ENCODE measurements at regions not wholly inside any gene's neighbourhood (a gene's known extent, or its start where the extent isn't known, plus 50 kb on each side); places are given as distances from the start of the nearest gene placed in this dataset.

- ATAC-seq (ENCODE audit: insufficient read depth, low read depth): no peak
- Histone ChIP-seq H3K4me3 (ENCODE audit: low read depth in 1 of 2, low read length in 2 of 2) (no peak overlapping the region), H3K36me3 (ENCODE audit: insufficient read depth, low read length) (no peaks in the 10 kb centered on the region), H3K79me2 (ENCODE audit: insufficient read depth, low read length) (no peaks in the 10 kb centered on the region), H3K27me3 (ENCODE audit: insufficient read depth, low read length, poor library complexity) (peaks cover 7% of the 10 kb centered on the region), H4K20me1 (ENCODE audit: insufficient read depth, low read length) (no peaks in the 10 kb centered on the region), H3K9me3 (ENCODE audit: insufficient read depth, low read length, severe bottlenecking) (no peaks in the 10 kb centered on the region), H3K4me1 (ENCODE audit: insufficient read depth, low read length) (no peaks in the 10 kb centered on the region), H3K4me2 (ENCODE audit: insufficient read depth, low read length) (no peak overlapping the region), H3K27ac (ENCODE audit: low read length) (no peak overlapping the region), H3K9ac (ENCODE audit: low read depth, low read length) (no peak overlapping the region), H2AFZ (ENCODE audit: low read depth, low read length) (no peak overlapping the region)
- no peak for DNase-seq
- TF ChIP-seq, protein P1, sequence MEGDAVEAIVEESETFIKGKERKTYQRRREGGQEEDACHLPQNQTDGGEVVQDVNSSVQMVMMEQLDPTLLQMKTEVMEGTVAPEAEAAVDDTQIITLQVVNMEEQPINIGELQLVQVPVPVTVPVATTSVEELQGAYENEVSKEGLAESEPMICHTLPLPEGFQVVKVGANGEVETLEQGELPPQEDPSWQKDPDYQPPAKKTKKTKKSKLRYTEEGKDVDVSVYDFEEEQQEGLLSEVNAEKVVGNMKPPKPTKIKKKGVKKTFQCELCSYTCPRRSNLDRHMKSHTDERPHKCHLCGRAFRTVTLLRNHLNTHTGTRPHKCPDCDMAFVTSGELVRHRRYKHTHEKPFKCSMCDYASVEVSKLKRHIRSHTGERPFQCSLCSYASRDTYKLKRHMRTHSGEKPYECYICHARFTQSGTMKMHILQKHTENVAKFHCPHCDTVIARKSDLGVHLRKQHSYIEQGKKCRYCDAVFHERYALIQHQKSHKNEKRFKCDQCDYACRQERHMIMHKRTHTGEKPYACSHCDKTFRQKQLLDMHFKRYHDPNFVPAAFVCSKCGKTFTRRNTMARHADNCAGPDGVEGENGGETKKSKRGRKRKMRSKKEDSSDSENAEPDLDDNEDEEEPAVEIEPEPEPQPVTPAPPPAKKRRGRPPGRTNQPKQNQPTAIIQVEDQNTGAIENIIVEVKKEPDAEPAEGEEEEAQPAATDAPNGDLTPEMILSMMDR (IDR thresholded peaks at IDR 0.05; ENCODE audit: borderline replicate concordance, extremely low read depth, low read length, poor library complexity, severe bottlenecking): no peak
- TF ChIP-seq EZH2 (IDR thresholded peaks at IDR 0.05; ENCODE audit: borderline replicate concordance, low read depth, low read length, severe bottlenecking): no peak
These were observed 209.3 kb downstream of the TLE3 start for GRCh38 chr15:69888406-69888805.

GRCh38 chr15:69891070-69891536 is 206.6 kb downstream of the TLE3 start:
- Histone ChIP-seq H4K20me1 (ENCODE audit: insufficient read depth, low read length) (no peaks in the 10 kb centered on the region), H3K9me3 (ENCODE audit: insufficient read depth, low read length, severe bottlenecking) (no peaks in the 10 kb centered on the region), H3K4me3 (ENCODE audit: low read depth in 1 of 2, low read length in 2 of 2) (no peak overlapping the region), H3K27me3 (ENCODE audit: insufficient read depth, low read length, poor library complexity) (peaks cover 6% of the 10 kb centered on the region), H3K4me2 (ENCODE audit: insufficient read depth, low read length) (no peak overlapping the region), H3K36me3 (ENCODE audit: insufficient read depth, low read length) (no peaks in the 10 kb centered on the region), H2AFZ (ENCODE audit: low read depth, low read length) (no peak overlapping the region), H3K27ac (ENCODE audit: low read length) (no peak overlapping the region), H3K79me2 (ENCODE audit: insufficient read depth, low read length) (no peaks in the 10 kb centered on the region), H3K9ac (ENCODE audit: low read depth, low read length) (no peak overlapping the region), H3K4me1 (ENCODE audit: insufficient read depth, low read length) (no peaks in the 10 kb centered on the region)
- TF ChIP-seq EZH2 (IDR thresholded peaks at IDR 0.05; ENCODE audit: borderline replicate concordance, low read depth, low read length, severe bottlenecking): no peak
- TF ChIP-seq, protein P1 (IDR thresholded peaks at IDR 0.05; ENCODE audit: borderline replicate concordance, extremely low read depth, low read length, poor library complexity, severe bottlenecking): no peak
- no peak for ATAC-seq (ENCODE audit: insufficient read depth, low read depth)
- DNase-seq: no peak

- H3K27ac ChIP-seq (ENCODE audit: low read length): no peak overlapping the region
- H3K9me3 ChIP-seq (ENCODE audit: insufficient read depth, low read length, severe bottlenecking): no peaks in the 10 kb centered on the region
- H3K4me1 ChIP-seq (ENCODE audit: insufficient read depth, low read length): no peaks in the 10 kb centered on the region
- no peak overlapping the region for H2AFZ ChIP-seq (ENCODE audit: low read depth, low read length)
- H3K9ac ChIP-seq (ENCODE audit: low read depth, low read length): no peak overlapping the region
- ATAC-seq (ENCODE audit: insufficient read depth, low read depth) (no peak), DNase-seq (no peak)
- H3K4me3 ChIP-seq (ENCODE audit: low read depth in 1 of 2, low read length in 2 of 2): no peak overlapping the region
- no peaks in the 10 kb centered on the region for H3K79me2 ChIP-seq (ENCODE audit: insufficient read depth, low read length)
- no peak for TF ChIP-seq EZH2 (IDR thresholded peaks at IDR 0.05; ENCODE audit: borderline replicate concordance, low read depth, low read length, severe bottlenecking)
- TF ChIP-seq, protein P1 (IDR thresholded peaks at IDR 0.05; ENCODE audit: borderline replicate concordance, extremely low read depth, low read length, poor library complexity, severe bottlenecking): no peak
- peaks cover 8% of the 10 kb centered on the region for H3K27me3 ChIP-seq (ENCODE audit: insufficient read depth, low read length, poor library complexity)
- H4K20me1 ChIP-seq (ENCODE audit: insufficient read depth, low read length): no peaks in the 10 kb centered on the region
- no peak overlapping the region for H3K4me2 ChIP-seq (ENCODE audit: insufficient read depth, low read length)
- H3K36me3 ChIP-seq (ENCODE audit: insufficient read depth, low read length): no peaks in the 10 kb centered on the region
These were observed 206.1 kb downstream of the TLE3 start for GRCh38 chr15:69891606-69892005.

- H3K4me2 ChIP-seq (ENCODE audit: insufficient read depth, low read length): no peak overlapping the region
- H3K27me3 ChIP-seq (ENCODE audit: insufficient read depth, low read length, poor library complexity): peaks cover 10% of the 10 kb centered on the region
- H3K36me3 ChIP-seq (ENCODE audit: insufficient read depth, low read length): no peaks in the 10 kb centered on the region
- ATAC-seq (ENCODE audit: insufficient read depth, low read depth): no peak
- H3K9ac ChIP-seq (ENCODE audit: low read depth, low read length): no peak overlapping the region
- no peaks in the 10 kb centered on the region for H4K20me1 ChIP-seq (ENCODE audit: insufficient read depth, low read length)
- H2AFZ ChIP-seq (ENCODE audit: low read depth, low read length): no peak overlapping the region
- no peaks in the 10 kb centered on the region for H3K4me1 ChIP-seq (ENCODE audit: insufficient read depth, low read length)
- H3K79me2 ChIP-seq (ENCODE audit: insufficient read depth, low read length): no peaks in the 10 kb centered on the region
- no peak overlapping the region for H3K27ac ChIP-seq (ENCODE audit: low read length)
- no peak for DNase-seq
- no peak overlapping the region for H3K4me3 ChIP-seq (ENCODE audit: low read depth in 1 of 2, low read length in 2 of 2)
- no peaks in the 10 kb centered on the region for H3K9me3 ChIP-seq (ENCODE audit: insufficient read depth, low read length, severe bottlenecking)
- TF ChIP-seq, protein P1 (IDR thresholded peaks at IDR 0.05; ENCODE audit: borderline replicate concordance, extremely low read depth, low read length, poor library complexity, severe bottlenecking): no peak
- TF ChIP-seq EZH2 (IDR thresholded peaks at IDR 0.05; ENCODE audit: borderline replicate concordance, low read depth, low read length, severe bottlenecking): no peak
These were observed 205.4 kb downstream of the TLE3 start for GRCh38 chr15:69892351-69892750.
